ENCODE measurements at regions not wholly inside any gene's neighbourhood (a gene's known extent, or its start where the extent isn't known, plus 50 kb on each side); places are given as distances from the start of the nearest gene placed in this dataset.

- no peak for TF ChIP-seq CTCF (IDR thresholded peaks at IDR 0.05; ENCODE audit: low read depth, low read length, missing control alignments)
- H3K27ac ChIP-seq, result peak overlapping the region; percentile 63
Measured at GRCh38 chr2:160921386-160921964, 238.8 kb upstream of the TANK start.

GRCh38 chr2:160924936-160925353, 235.3 kb upstream of the TANK start:
- in situ Hi-C loops (cut with HindIII; ENCODE audit: low pct_ligation_motif_present, low sequenced_read_pairs), result no loop called here
- H3K36me3 ChIP-seq (replicated peaks), result no peaks in the 10 kb centered on the region
- H3K4me3 ChIP-seq (ENCODE audit: low read depth, low read length), result no peak overlapping the region
- no peak overlapping the region for H3K27ac ChIP-seq
- TF ChIP-seq CTCF (IDR thresholded peaks at IDR 0.05; ENCODE audit: low read depth, low read length, missing control alignments), result no peak
- no peaks in the 10 kb centered on the region for H3K27me3 ChIP-seq (replicated peaks)
- DNase-seq, result no peak

More at GRCh38 chr2:160921386-160921964, 238.8 kb upstream of the TANK start:
- no peak overlapping the region for H3K4me3 ChIP-seq (ENCODE audit: low read depth, low read length)
- no peaks in the 10 kb centered on the region for H3K27me3 ChIP-seq (replicated peaks)
- in situ Hi-C loops (cut with HindIII; ENCODE audit: low pct_ligation_motif_present, low sequenced_read_pairs), result no loop called here
- no peaks in the 10 kb centered on the region for H3K36me3 ChIP-seq (replicated peaks)
- no peak for DNase-seq

- in situ Hi-C loops (cut with HindIII; ENCODE audit: low pct_ligation_motif_present, low sequenced_read_pairs), result no loop called here
- TF ChIP-seq CTCF (IDR thresholded peaks at IDR 0.05; ENCODE audit: low read depth, low read length, missing control alignments), result no peak
- Histone ChIP-seq H3K27ac (no peak overlapping the region), H3K27me3 (replicated peaks) (no peaks in the 10 kb centered on the region), H3K36me3 (replicated peaks) (no peaks in the 10 kb centered on the region), H3K4me3 (ENCODE audit: low read depth, low read length) (no peak overlapping the region)
- DNase-seq, result no peak
Measured at GRCh38 chr2:160925956-160926355, 234.3 kb upstream of the TANK start.

- TF ChIP-seq CTCF (IDR thresholded peaks at IDR 0.05; ENCODE audit: low read depth, low read length, missing control alignments), result no peak
- no peak overlapping the region for H3K27ac ChIP-seq
- no peak for DNase-seq
- no peak overlapping the region for H3K4me3 ChIP-seq (ENCODE audit: low read depth, low read length)
- in situ Hi-C loops (cut with HindIII; ENCODE audit: low pct_ligation_motif_present, low sequenced_read_pairs), result no loop called here
- no peaks in the 10 kb centered on the region for H3K27me3 ChIP-seq (replicated peaks)
- no peaks in the 10 kb centered on the region for H3K36me3 ChIP-seq (replicated peaks)
Measured at GRCh38 chr2:160927324-160927723, 232.9 kb upstream of the TANK start.

- peak; percentile 39 for DNase-seq
- H3K36me3 ChIP-seq (replicated peaks), result no peaks in the 10 kb centered on the region
- no peak for TF ChIP-seq CTCF (IDR thresholded peaks at IDR 0.05; ENCODE audit: low read depth, low read length, missing control alignments)
- H3K27ac ChIP-seq, result peak overlapping the region; percentile 7
- H3K4me3 ChIP-seq (ENCODE audit: low read depth, low read length), result no peak overlapping the region
- H3K27me3 ChIP-seq (replicated peaks), result no peaks in the 10 kb centered on the region
- in situ Hi-C loops (cut with HindIII; ENCODE audit: low pct_ligation_motif_present, low sequenced_read_pairs), result no loop called here
Measured at GRCh38 chr2:160928854-160929301, 231.3 kb upstream of the TANK start.

GRCh38 chr2:160931531-160931930, 228.7 kb upstream of the TANK start:
- Histone ChIP-seq H3K4me3 (ENCODE audit: low read depth, low read length) (no peak overlapping the region), H3K36me3 (replicated peaks) (no peaks in the 10 kb centered on the region), H3K27me3 (replicated peaks) (no peaks in the 10 kb centered on the region), H3K27ac (no peak overlapping the region)
- in situ Hi-C loops (cut with HindIII; ENCODE audit: low pct_ligation_motif_present, low sequenced_read_pairs), result no loop called here
- no peak for DNase-seq
- TF ChIP-seq CTCF (IDR thresholded peaks at IDR 0.05; ENCODE audit: low read depth, low read length, missing control alignments), result no peak
